ENCODE measurements at regions not wholly inside any gene's neighbourhood (a gene's known extent, or its start where the extent isn't known, plus 50 kb on each side); places are given as distances from the start of the nearest gene placed in this dataset.

GRCh38 chr4:3715855-3716630 lies 50.1 kb upstream of the ADRA2C start:
- ATAC-seq (replicated peaks) (no peak), DNase-seq (no peak)
- peaks cover 34 to 37% of the 10 kb centered on the region in 2 donors for H3K27me3 Mint-ChIP-seq
- H3K36me3 Mint-ChIP-seq (ENCODE audit: insufficient read depth): no peaks in the 10 kb centered on the region
- peaks cover 0 to 4% of the 10 kb centered on the region in 2 donors for H3K9me3 Mint-ChIP-seq
- no peak overlapping the region for H3K4me3 Mint-ChIP-seq
- no peak overlapping the region for H3K27ac Mint-ChIP-seq
- no peaks in the 10 kb centered on the region for H3K4me1 Mint-ChIP-seq (ENCODE audit: low read depth in 2 of 2)

GRCh38 chr4:3715061-3715854 lies 50.9 kb upstream of the ADRA2C start:
- Mint-ChIP-seq H3K36me3 (ENCODE audit: insufficient read depth) (no peaks in the 10 kb centered on the region), H3K9me3 (peaks cover 0 to 4% of the 10 kb centered on the region in 2 donors), H3K4me3 (no peak overlapping the region), H3K27ac (no peak overlapping the region), H3K27me3 (peaks cover 26 to 29% of the 10 kb centered on the region in 2 donors), H3K4me1 (ENCODE audit: low read depth in 2 of 2) (no peaks in the 10 kb centered on the region)
- no peak for ATAC-seq (replicated peaks)
- no peak for DNase-seq

GRCh38 chr4:3714642-3715001 lies 51.6 kb upstream of the ADRA2C start:
- ATAC-seq (replicated peaks) (no peak), DNase-seq (no peak)
- H3K36me3 Mint-ChIP-seq (ENCODE audit: insufficient read depth): no peaks in the 10 kb centered on the region
- H3K4me1 Mint-ChIP-seq (ENCODE audit: low read depth in 2 of 2): no peaks in the 10 kb centered on the region
- peaks cover 22 to 24% of the 10 kb centered on the region in 2 donors for H3K27me3 Mint-ChIP-seq
- no peak overlapping the region for H3K27ac Mint-ChIP-seq
- no peak overlapping the region for H3K4me3 Mint-ChIP-seq
- H3K9me3 Mint-ChIP-seq: peaks cover 0 to 4% of the 10 kb centered on the region in 2 donors

- ATAC-seq (replicated peaks): no peak
- no peaks in the 10 kb centered on the region for H3K36me3 Mint-ChIP-seq (ENCODE audit: insufficient read depth)
- H3K4me1 Mint-ChIP-seq (ENCODE audit: low read depth in 2 of 2): no peaks in the 10 kb centered on the region
- no peak for DNase-seq
- H3K27ac Mint-ChIP-seq: no peak overlapping the region
- H3K4me3 Mint-ChIP-seq: no peak overlapping the region
- H3K27me3 Mint-ChIP-seq: peaks cover 24% of the 10 kb centered on the region in 2 donors
- H3K9me3 Mint-ChIP-seq: peaks cover 0 to 3% of the 10 kb centered on the region in 2 donors
Observed at GRCh38 chr4:3713817-3714641, 52.2 kb upstream of the ADRA2C start.

GRCh38 chr4:3713346-3713745 lies 52.8 kb upstream of the ADRA2C start:
- peaks cover 22 to 24% of the 10 kb centered on the region in 2 donors for H3K27me3 Mint-ChIP-seq
- H3K4me3 Mint-ChIP-seq: no peak overlapping the region
- no peaks in the 10 kb centered on the region for H3K36me3 Mint-ChIP-seq (ENCODE audit: insufficient read depth)
- H3K9me3 Mint-ChIP-seq: no peaks in the 10 kb centered on the region
- H3K4me1 Mint-ChIP-seq (ENCODE audit: low read depth in 2 of 2): no peaks in the 10 kb centered on the region
- DNase-seq: no peak
- ATAC-seq (replicated peaks): no peak
- H3K27ac Mint-ChIP-seq: no peak overlapping the region

- Mint-ChIP-seq H3K4me1 (ENCODE audit: low read depth in 2 of 2) (no peaks in the 10 kb centered on the region), H3K9me3 (no peaks in the 10 kb centered on the region), H3K27ac (no peak overlapping the region), H3K36me3 (ENCODE audit: insufficient read depth) (no peaks in the 10 kb centered on the region), H3K4me3 (no peak overlapping the region), H3K27me3 (peaks cover 18 to 24% of the 10 kb centered on the region in 2 donors)
- ATAC-seq (replicated peaks) (no peak), DNase-seq (no peak)
Observed at GRCh38 chr4:3712936-3713335, 53.2 kb upstream of the ADRA2C start.

GRCh38 chr4:3712112-3712805 lies 53.9 kb upstream of the ADRA2C start:
- Mint-ChIP-seq H3K4me1 (ENCODE audit: low read depth in 2 of 2) (no peaks in the 10 kb centered on the region), H3K27ac (no peak overlapping the region), H3K27me3 (peaks cover 19 to 25% of the 10 kb centered on the region in 2 donors), H3K36me3 (ENCODE audit: insufficient read depth) (no peaks in the 10 kb centered on the region), H3K4me3 (no peak overlapping the region), H3K9me3 (no peaks in the 10 kb centered on the region)
- DNase-seq (no peak), ATAC-seq (replicated peaks) (no peak)

- Mint-ChIP-seq H3K27me3 (peaks cover 20 to 28% of the 10 kb centered on the region in 2 donors), H3K27ac (no peak overlapping the region), H3K36me3 (ENCODE audit: insufficient read depth) (no peaks in the 10 kb centered on the region), H3K9me3 (no peaks in the 10 kb centered on the region), H3K4me3 (no peak overlapping the region), H3K4me1 (ENCODE audit: low read depth in 2 of 2) (no peaks in the 10 kb centered on the region)
- ATAC-seq (replicated peaks): no peak
- no peak for DNase-seq
Observed at GRCh38 chr4:3711183-3712111, 54.7 kb upstream of the ADRA2C start.

GRCh38 chr4:3710451-3711182 lies 55.6 kb upstream of the ADRA2C start:
- ATAC-seq (replicated peaks) (no peak), DNase-seq (no peak)
- H3K4me3 Mint-ChIP-seq: no peak overlapping the region
- H3K9me3 Mint-ChIP-seq: no peaks in the 10 kb centered on the region
- H3K36me3 Mint-ChIP-seq (ENCODE audit: insufficient read depth): no peaks in the 10 kb centered on the region
- H3K27ac Mint-ChIP-seq: no peak overlapping the region
- peaks cover 24 to 34% of the 10 kb centered on the region in 2 donors for H3K27me3 Mint-ChIP-seq
- H3K4me1 Mint-ChIP-seq (ENCODE audit: low read depth in 2 of 2): no peaks in the 10 kb centered on the region

GRCh38 chr4:3709846-3710441 lies 56.2 kb upstream of the ADRA2C start:
- H3K27me3 Mint-ChIP-seq: peaks cover 27 to 38% of the 10 kb centered on the region in 2 donors
- no peaks in the 10 kb centered on the region for H3K9me3 Mint-ChIP-seq
- DNase-seq: no peak
- H3K36me3 Mint-ChIP-seq (ENCODE audit: insufficient read depth): no peaks in the 10 kb centered on the region
- no peak overlapping the region for H3K27ac Mint-ChIP-seq
- H3K4me1 Mint-ChIP-seq (ENCODE audit: low read depth in 2 of 2): no peaks in the 10 kb centered on the region
- ATAC-seq (replicated peaks): no peak
- H3K4me3 Mint-ChIP-seq: no peak overlapping the region

GRCh38 chr4:3709061-3709845 lies 56.9 kb upstream of the ADRA2C start:
- ATAC-seq (replicated peaks) (no peak), DNase-seq (no peak)
- H3K4me1 Mint-ChIP-seq (ENCODE audit: low read depth in 2 of 2): no peaks in the 10 kb centered on the region
- H3K27me3 Mint-ChIP-seq: peaks cover 30 to 43% of the 10 kb centered on the region in 2 donors
- peak overlapping the region in 1 of 2 donors; percentile 23 for H3K27ac Mint-ChIP-seq
- no peaks in the 10 kb centered on the region for H3K9me3 Mint-ChIP-seq
- no peaks in the 10 kb centered on the region for H3K36me3 Mint-ChIP-seq (ENCODE audit: insufficient read depth)
- no peak overlapping the region for H3K4me3 Mint-ChIP-seq
